ENCODE measurements at regions not wholly inside any gene's neighbourhood (a gene's known extent, or its start where the extent isn't known, plus 50 kb on each side); places are given as distances from the start of the nearest gene placed in this dataset.

GRCh38 chr18:67672716-67673115 lies 156.2 kb upstream of the DSEL start:
- no peak for TF ChIP-seq CTCF (IDR thresholded peaks at IDR 0.05; ENCODE audit: unreplicated experiment)
- DNase-seq (ENCODE audit: low spot score, unreplicated experiment) = no peak
- Mint-ChIP-seq H3K9me3 (ENCODE audit: low read depth) (no peaks in the 10 kb centered on the region), H3K36me3 (ENCODE audit: insufficient read depth) (no peaks in the 10 kb centered on the region), H3K27me3 (no peaks in the 10 kb centered on the region), H3K4me1 (ENCODE audit: low read depth) (no peaks in the 10 kb centered on the region), H3K4me3 (ENCODE audit: low read depth) (no peak overlapping the region), H3K27ac (no peak overlapping the region)

- Mint-ChIP-seq H3K27me3 (no peaks in the 10 kb centered on the region), H3K4me3 (ENCODE audit: low read depth) (no peak overlapping the region), H3K36me3 (ENCODE audit: insufficient read depth) (no peaks in the 10 kb centered on the region), H3K4me1 (ENCODE audit: low read depth) (no peaks in the 10 kb centered on the region), H3K27ac (no peak overlapping the region), H3K9me3 (ENCODE audit: low read depth) (no peaks in the 10 kb centered on the region)
- no peak for TF ChIP-seq CTCF (IDR thresholded peaks at IDR 0.05; ENCODE audit: unreplicated experiment)
- DNase-seq (ENCODE audit: low spot score, unreplicated experiment) = no peak
Measured at GRCh38 chr18:67672155-67672554, 155.6 kb upstream of the DSEL start.

- Mint-ChIP-seq H3K4me3 (ENCODE audit: low read depth) (no peak overlapping the region), H3K27me3 (no peaks in the 10 kb centered on the region), H3K4me1 (ENCODE audit: low read depth) (no peaks in the 10 kb centered on the region), H3K27ac (no peak overlapping the region), H3K9me3 (ENCODE audit: low read depth) (no peaks in the 10 kb centered on the region), H3K36me3 (ENCODE audit: insufficient read depth) (no peaks in the 10 kb centered on the region)
- no peak for TF ChIP-seq CTCF (IDR thresholded peaks at IDR 0.05; ENCODE audit: unreplicated experiment)
- DNase-seq (ENCODE audit: low spot score, unreplicated experiment) = no peak
Measured at GRCh38 chr18:67670024-67670543, 153.6 kb upstream of the DSEL start.

GRCh38 chr18:67665266-67665665 lies 148.7 kb upstream of the DSEL start:
- Mint-ChIP-seq H3K36me3 (ENCODE audit: insufficient read depth) (no peaks in the 10 kb centered on the region), H3K4me3 (ENCODE audit: low read depth) (no peak overlapping the region), H3K9me3 (ENCODE audit: low read depth) (no peaks in the 10 kb centered on the region), H3K27ac (no peak overlapping the region), H3K4me1 (ENCODE audit: low read depth) (no peaks in the 10 kb centered on the region), H3K27me3 (no peaks in the 10 kb centered on the region)
- no peak for TF ChIP-seq CTCF (IDR thresholded peaks at IDR 0.05; ENCODE audit: unreplicated experiment)
- DNase-seq (ENCODE audit: low spot score, unreplicated experiment) = no peak

GRCh38 chr18:67662996-67663395 lies 146.5 kb upstream of the DSEL start:
- no peaks in the 10 kb centered on the region for H3K4me1 Mint-ChIP-seq (ENCODE audit: low read depth)
- H3K27me3 Mint-ChIP-seq = no peaks in the 10 kb centered on the region
- TF ChIP-seq CTCF (IDR thresholded peaks at IDR 0.05; ENCODE audit: unreplicated experiment) = no peak
- no peak overlapping the region for H3K4me3 Mint-ChIP-seq (ENCODE audit: low read depth)
- DNase-seq (ENCODE audit: low spot score, unreplicated experiment) = no peak
- no peak overlapping the region for H3K27ac Mint-ChIP-seq
- H3K9me3 Mint-ChIP-seq (ENCODE audit: low read depth) = no peaks in the 10 kb centered on the region
- H3K36me3 Mint-ChIP-seq (ENCODE audit: insufficient read depth) = no peaks in the 10 kb centered on the region

All from progenitor cell of endocrine pancreas (in vitro differentiated cells).